H9 (cell line): ENCODE measurements at regions not wholly inside any gene's neighbourhood (a gene's known extent, or its start where the extent isn't known, plus 50 kb on each side); places are given as distances from the start of the nearest gene placed in this dataset.

Experiments used
- DNase-seq: peaks from one replicate; pipeline ENCODE4 v3.0.0-alpha.2; 2017
- H2AFZ ChIP-seq: one replicate; pipeline ENCODE4 v1.6.1; 2013; ENCODE audit warnings: mild to moderate bottlenecking, low read length, control low read depth, moderate library complexity
- H2AK5ac ChIP-seq: 2 replicates; pipeline ENCODE4 v1.6.1; 2013; ENCODE audit warnings: low read length, control low read depth, mixed read lengths; ENCODE audit not compliant: insufficient read length
- H2BK120ac ChIP-seq: one replicate; pipeline ENCODE4 v1.6.1; 2013; ENCODE audit warnings: low read depth, mild to moderate bottlenecking, low read length, control low read depth, inconsistent platforms; ENCODE audit not compliant: poor library complexity, severe bottlenecking
- H2BK12ac ChIP-seq: 2 replicates; pipeline ENCODE4 v1.6.1; 2013; ENCODE audit warnings: low read length, control low read depth, mixed read lengths, low read depth; ENCODE audit not compliant: insufficient read length
- H2BK15ac ChIP-seq: 2 replicates; pipeline ENCODE4 v1.6.1; 2013; ENCODE audit warnings: low read depth, low read length, control low read depth
- H2BK20ac ChIP-seq: one replicate; pipeline ENCODE4 v1.6.1; 2013; ENCODE audit warnings: low read depth, mild to moderate bottlenecking, low read length, control low read depth, inconsistent platforms; ENCODE audit not compliant: poor library complexity, severe bottlenecking
- H2BK5ac ChIP-seq: 2 replicates; pipeline ENCODE4 v1.6.1; 2013; ENCODE audit warnings: low read length, control low read depth, mixed read lengths; ENCODE audit not compliant: insufficient read length
- H3K14ac ChIP-seq: 2 replicates; pipeline ENCODE4 v1.6.1; 2013; ENCODE audit warnings: low read length, control low read depth; ENCODE audit not compliant: insufficient read depth
- H3K18ac ChIP-seq: 2 replicates; pipeline ENCODE4 v1.6.1; 2013; ENCODE audit warnings: low read depth, mild to moderate bottlenecking, mixed read lengths, low read length, control low read depth; ENCODE audit not compliant: insufficient read length
- H3K23ac ChIP-seq: 2 replicates; pipeline ENCODE4 v1.6.1; 2013; ENCODE audit warnings: low read length, control low read depth, mixed read lengths, low read depth; ENCODE audit not compliant: insufficient read length
- H3K23me2 ChIP-seq: 2 replicates; pipeline ENCODE4 v1.6.1; 2013; ENCODE audit warnings: low read depth, mild to moderate bottlenecking, mixed read lengths, low read length, control low read depth; ENCODE audit not compliant: insufficient read length, poor library complexity, severe bottlenecking
- H3K27ac ChIP-seq: 2 replicates; pipeline ENCODE4 v1.5.1; 2013; ENCODE audit warnings: low read length, control low read depth, mixed read lengths, low read depth; ENCODE audit not compliant: insufficient read length
- H3K27me3 ChIP-seq: 2 replicates; pipeline ENCODE4 v1.6.1; 2013; ENCODE audit warnings: low read length, control low read depth, inconsistent platforms; ENCODE audit not compliant: insufficient read depth
- H3K4ac ChIP-seq: 2 replicates; pipeline ENCODE4 v1.6.1; 2013; ENCODE audit warnings: low read depth, mild to moderate bottlenecking, control low read depth, inconsistent platforms, low read length, moderate library complexity
- H3K4me1 ChIP-seq: 2 replicates; pipeline ENCODE4 v1.6.1; 2013; ENCODE audit warnings: low read length, control low read depth, inconsistent platforms; ENCODE audit not compliant: insufficient read depth
- H3K4me2 ChIP-seq: 2 replicates; pipeline ENCODE4 v1.6.1; 2013; ENCODE audit warnings: low read length, control low read depth, mixed read lengths; ENCODE audit not compliant: insufficient read length, insufficient read depth
- H3K56ac ChIP-seq: 2 replicates; pipeline ENCODE4 v1.6.1; 2013; ENCODE audit warnings: low read depth, mild to moderate bottlenecking, mixed read lengths, low read length, control low read depth; ENCODE audit not compliant: insufficient read length
- H3K79me1 ChIP-seq: 2 replicates; pipeline ENCODE4 v1.6.1; 2013; ENCODE audit warnings: low read depth, mild to moderate bottlenecking, moderate library complexity, low read length, control low read depth, inconsistent platforms; ENCODE audit not compliant: insufficient read depth, poor library complexity, severe bottlenecking
- H3K79me2 ChIP-seq: 2 replicates; pipeline ENCODE4 v1.6.1; 2013; ENCODE audit warnings: low read length, control low read depth, inconsistent platforms; ENCODE audit not compliant: insufficient read depth
- H3K9ac ChIP-seq: 2 replicates; pipeline ENCODE4 v1.6.1; 2013; ENCODE audit warnings: low read length, control low read depth, mixed read lengths; ENCODE audit not compliant: insufficient read length; ENCODE audit errors: extremely low read depth
- H3K9me3 ChIP-seq: one replicate; pipeline ENCODE4 v1.6.1; 2013; ENCODE audit warnings: low read depth, low read length, inconsistent platforms; ENCODE audit not compliant: control insufficient read depth
- H3T11ph ChIP-seq: one replicate; pipeline ENCODE4 v1.6.1; 2013; ENCODE audit warnings: mild to moderate bottlenecking, low read length, control low read depth, inconsistent platforms
- H4K20me1 ChIP-seq: one replicate; pipeline ENCODE4 v1.6.1; 2013; ENCODE audit not compliant: control insufficient read depth, insufficient read length, insufficient read depth
- H4K5ac ChIP-seq: 2 replicates; pipeline ENCODE4 v1.6.1; 2013; ENCODE audit warnings: low read depth, mild to moderate bottlenecking, mixed read lengths, low read length, control low read depth; ENCODE audit not compliant: insufficient read length
- H4K8ac ChIP-seq: replicated peaks from 2 replicates; pipeline ENCODE4 v1.6.1; 2013; ENCODE audit warnings: low read length, control low read depth, mixed read lengths, low read depth; ENCODE audit not compliant: insufficient read length
- H4K91ac ChIP-seq: 2 replicates; pipeline ENCODE4 v1.6.1; 2013; ENCODE audit warnings: low read depth, mild to moderate bottlenecking, moderate library complexity, mixed read lengths, low read length, control low read depth; ENCODE audit not compliant: insufficient read length
- H3K27ac Mint-ChIP-seq, 3 experiments: 2 replicates in 2 of 3; 3 replicates in 1 of 3; pipeline ENCODE4 v1.8.0; 2020 to 2021; ENCODE audit warnings: mixed read lengths in 3 of 3, mild to moderate bottlenecking in 1 of 3, moderate library complexity in 1 of 3
- H3K27me3 Mint-ChIP-seq: 2 replicates; pipeline ENCODE4 v1.8.0; 2021; ENCODE audit warnings: low read depth, mild to moderate bottlenecking, moderate library complexity, mixed read lengths
- H3K36me3 Mint-ChIP-seq, 3 experiments: 2 replicates in 2 of 3; 3 replicates in 1 of 3; pipeline ENCODE4 v1.8.0; 2020 to 2021; ENCODE audit warnings: low read depth in 3 of 3, mixed read lengths in 3 of 3; ENCODE audit not compliant: insufficient read depth in 1 of 3
- H3K4me1 Mint-ChIP-seq, 2 experiments: 2 replicates each; pipeline ENCODE4 v1.8.0; 2020; ENCODE audit warnings: mixed read lengths in 2 of 2
- H3K4me3 Mint-ChIP-seq, 2 experiments: 2 replicates in 1 of 2; 3 replicates in 1 of 2; pipeline ENCODE4 v1.8.0; 2020 to 2021; ENCODE audit warnings: mild to moderate bottlenecking in 2 of 2, mixed read lengths in 2 of 2, moderate library complexity in 1 of 2
- H3K9me3 Mint-ChIP-seq, 2 experiments: 2 replicates in 1 of 2; 3 replicates in 1 of 2; pipeline ENCODE4 v1.8.0; 2020; ENCODE audit warnings: mild to moderate bottlenecking in 2 of 2, mixed read lengths in 2 of 2, moderate library complexity in 1 of 2
- WGBS: extraction: QIAGEN DNeasy Blood & Tissue Kit; methylation state at CpG from one replicate; pipeline ENCODE4 v1.1.7; 2013; ENCODE audit warnings: missing lambda C conversion rate, low lambda C conversion rate, mixed read lengths; ENCODE audit not compliant: insufficient read length; ENCODE audit errors: extremely low coverage; 5-methylcytosine and 5-hydroxymethylcytosine counted together
- TF ChIP-seq, protein P1 (sequence below): fragments of 200-600 bp; sonication (generic); conservative IDR thresholded peaks from 3 replicates; pipeline ENCODE4 v1.8.0; 2021; ENCODE audit warnings: antibody characterized with exemption, mild to moderate bottlenecking

DNA sequence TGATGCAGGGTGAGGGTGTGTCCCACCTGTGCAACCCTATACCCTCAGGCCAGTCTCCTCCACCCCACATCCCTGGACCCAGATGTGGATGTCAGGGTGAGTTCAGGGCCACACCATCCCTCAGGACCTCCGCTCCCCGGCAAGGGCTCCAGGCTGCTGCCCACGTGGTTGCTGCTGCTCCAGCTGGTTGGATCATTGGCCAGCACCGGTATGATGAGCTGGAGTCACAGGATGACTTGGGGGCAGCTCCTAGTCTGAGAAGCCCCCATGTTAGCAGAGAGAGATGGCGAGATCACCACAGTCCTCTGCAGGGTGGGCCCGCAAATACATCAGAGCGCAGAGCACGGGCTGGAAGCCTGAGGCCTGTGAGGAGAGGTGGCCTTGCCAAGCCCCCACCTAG is 103.3 kb upstream of the GDF10 start:
- Histone ChIP-seq H2BK12ac (no peak overlapping the region), H3K18ac (no peak overlapping the region), H2BK120ac (no peak overlapping the region), H3K27ac (no peak overlapping the region), H3K14ac (no peak overlapping the region; the same call in 1 of the 2 replicates), H3K27me3 (no peaks in the 10 kb centered on the region), H2AFZ (no peak overlapping the region), H2BK5ac (no peak overlapping the region), H3K9ac (no peak overlapping the region), H3T11ph (no peak overlapping the region), H3K23ac (no peak overlapping the region), H3K79me1 (no peaks in the 10 kb centered on the region), H2AK5ac (no peak overlapping the region), H3K23me2 (no peaks in the 10 kb centered on the region), H4K20me1 (no peaks in the 10 kb centered on the region), H2BK15ac (no peak overlapping the region), H2BK20ac (no peak overlapping the region), H3K79me2 (no peaks in the 10 kb centered on the region), H4K5ac (no peak overlapping the region), H3K56ac (no peak overlapping the region), H4K8ac (no peak overlapping the region), H3K4me1 (no peaks in the 10 kb centered on the region; the same call in 1 of the 2 replicates), H3K9me3 (no peaks in the 10 kb centered on the region), H4K91ac (no peak overlapping the region), H3K4me2 (no peak overlapping the region), H3K4ac (no peak overlapping the region)
- H3K9me3 Mint-ChIP-seq = peaks cover 0 to 4% of the 10 kb centered on the region in 2 experiments; a peak in 2 of 5 replicates
- no peaks in the 10 kb centered on the region; a peak in 2 of 7 replicates for H3K36me3 Mint-ChIP-seq
- no peak for DNase-seq
- no peak overlapping the region for H3K27ac Mint-ChIP-seq
- H3K4me1 Mint-ChIP-seq = peaks cover 6 to 7% of the 10 kb centered on the region in 2 experiments
- WGBS = no CpG with 5 or more reads among the region's 8 CpGs
- no peak overlapping the region for H3K4me3 Mint-ChIP-seq
- TF ChIP-seq, protein P1, sequence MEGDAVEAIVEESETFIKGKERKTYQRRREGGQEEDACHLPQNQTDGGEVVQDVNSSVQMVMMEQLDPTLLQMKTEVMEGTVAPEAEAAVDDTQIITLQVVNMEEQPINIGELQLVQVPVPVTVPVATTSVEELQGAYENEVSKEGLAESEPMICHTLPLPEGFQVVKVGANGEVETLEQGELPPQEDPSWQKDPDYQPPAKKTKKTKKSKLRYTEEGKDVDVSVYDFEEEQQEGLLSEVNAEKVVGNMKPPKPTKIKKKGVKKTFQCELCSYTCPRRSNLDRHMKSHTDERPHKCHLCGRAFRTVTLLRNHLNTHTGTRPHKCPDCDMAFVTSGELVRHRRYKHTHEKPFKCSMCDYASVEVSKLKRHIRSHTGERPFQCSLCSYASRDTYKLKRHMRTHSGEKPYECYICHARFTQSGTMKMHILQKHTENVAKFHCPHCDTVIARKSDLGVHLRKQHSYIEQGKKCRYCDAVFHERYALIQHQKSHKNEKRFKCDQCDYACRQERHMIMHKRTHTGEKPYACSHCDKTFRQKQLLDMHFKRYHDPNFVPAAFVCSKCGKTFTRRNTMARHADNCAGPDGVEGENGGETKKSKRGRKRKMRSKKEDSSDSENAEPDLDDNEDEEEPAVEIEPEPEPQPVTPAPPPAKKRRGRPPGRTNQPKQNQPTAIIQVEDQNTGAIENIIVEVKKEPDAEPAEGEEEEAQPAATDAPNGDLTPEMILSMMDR = no peak
- H3K27me3 Mint-ChIP-seq = no peaks in the 10 kb centered on the region
